PFSK-1 (cell line): ENCODE measurements at regions not wholly inside any gene's neighbourhood (a gene's known extent, or its start where the extent isn't known, plus 50 kb on each side); places are given as distances from the start of the nearest gene placed in this dataset.

Experiments used
- POLR2AphosphoS5 ChIP-seq: IDR thresholded peaks from 2 replicates; pipeline ENCODE4 v1.6.1; 2012; ENCODE audit warnings: low read depth, mild to moderate bottlenecking, control low read depth, low read length, moderate library complexity
- TAF1 ChIP-seq: IDR thresholded peaks from 2 replicates; pipeline ENCODE4 v1.6.1; 2012; ENCODE audit warnings: low read length, control low read depth, borderline replicate concordance; ENCODE audit not compliant: insufficient read depth
- TF ChIP-seq, protein P1 (sequence below), 2 experiments: IDR thresholded peaks; 2 replicates each; pipeline versions ENCODE4 v1.6.1 to v1.8.0; 2011 to 2012; ENCODE audit warnings: low read depth in 2 of 2, low read length in 2 of 2, control low read depth in 1 of 2, inconsistent platforms in 1 of 2, mild to moderate bottlenecking in 1 of 2, moderate library complexity in 1 of 2; ENCODE audit not compliant: insufficient read depth in 1 of 2

- no peak for TF ChIP-seq POLR2AphosphoS5
- TF ChIP-seq, protein P1, sequence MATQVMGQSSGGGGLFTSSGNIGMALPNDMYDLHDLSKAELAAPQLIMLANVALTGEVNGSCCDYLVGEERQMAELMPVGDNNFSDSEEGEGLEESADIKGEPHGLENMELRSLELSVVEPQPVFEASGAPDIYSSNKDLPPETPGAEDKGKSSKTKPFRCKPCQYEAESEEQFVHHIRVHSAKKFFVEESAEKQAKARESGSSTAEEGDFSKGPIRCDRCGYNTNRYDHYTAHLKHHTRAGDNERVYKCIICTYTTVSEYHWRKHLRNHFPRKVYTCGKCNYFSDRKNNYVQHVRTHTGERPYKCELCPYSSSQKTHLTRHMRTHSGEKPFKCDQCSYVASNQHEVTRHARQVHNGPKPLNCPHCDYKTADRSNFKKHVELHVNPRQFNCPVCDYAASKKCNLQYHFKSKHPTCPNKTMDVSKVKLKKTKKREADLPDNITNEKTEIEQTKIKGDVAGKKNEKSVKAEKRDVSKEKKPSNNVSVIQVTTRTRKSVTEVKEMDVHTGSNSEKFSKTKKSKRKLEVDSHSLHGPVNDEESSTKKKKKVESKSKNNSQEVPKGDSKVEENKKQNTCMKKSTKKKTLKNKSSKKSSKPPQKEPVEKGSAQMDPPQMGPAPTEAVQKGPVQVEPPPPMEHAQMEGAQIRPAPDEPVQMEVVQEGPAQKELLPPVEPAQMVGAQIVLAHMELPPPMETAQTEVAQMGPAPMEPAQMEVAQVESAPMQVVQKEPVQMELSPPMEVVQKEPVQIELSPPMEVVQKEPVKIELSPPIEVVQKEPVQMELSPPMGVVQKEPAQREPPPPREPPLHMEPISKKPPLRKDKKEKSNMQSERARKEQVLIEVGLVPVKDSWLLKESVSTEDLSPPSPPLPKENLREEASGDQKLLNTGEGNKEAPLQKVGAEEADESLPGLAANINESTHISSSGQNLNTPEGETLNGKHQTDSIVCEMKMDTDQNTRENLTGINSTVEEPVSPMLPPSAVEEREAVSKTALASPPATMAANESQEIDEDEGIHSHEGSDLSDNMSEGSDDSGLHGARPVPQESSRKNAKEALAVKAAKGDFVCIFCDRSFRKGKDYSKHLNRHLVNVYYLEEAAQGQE (IDR thresholded peaks at IDR 0.05; ENCODE audit: insufficient read depth in 1 of 2, low read depth in 2 of 2, low read length in 2 of 2) = no peak
- no peak for TF ChIP-seq TAF1
Measured at GRCh38 chr6:145319605-145320004, 415.7 kb downstream of the EPM2A start.
